NCI-H510A (cell line): ENCODE measurements at regions not wholly inside any gene's neighbourhood (a gene's known extent, or its start where the extent isn't known, plus 50 kb on each side); places are given as distances from the start of the nearest gene placed in this dataset.
"Not testable (repeated sequence)": the region's sequence is repeated elsewhere in the genome, so short reads cannot be mapped to it uniquely, and the experiment has no call there.

Experiments
- DNase-seq: peaks from one replicate; lab custom pipeline; 2025; lab: John Stamatoyannopoulos, UW

DNA sequence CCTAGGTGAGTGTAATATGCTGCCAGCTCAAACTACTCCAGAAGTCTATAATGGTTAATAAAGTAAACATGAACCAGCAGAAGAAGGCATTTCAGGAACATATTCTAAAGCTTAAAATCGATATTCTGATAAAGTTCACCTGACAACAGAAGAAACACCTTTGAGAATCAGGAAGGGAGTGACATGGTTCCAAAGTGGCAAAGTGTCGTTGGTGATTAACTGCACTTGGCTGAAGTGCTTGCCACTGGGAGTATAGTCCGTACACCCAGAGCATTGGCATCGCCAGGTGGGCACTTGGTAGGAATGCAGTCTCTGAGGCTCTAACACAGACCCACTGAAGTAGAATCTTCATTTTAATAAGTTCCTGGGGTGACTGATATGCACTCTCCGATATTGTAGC is 76.0 kb upstream of the H2AZ1 start:
- DNase-seq: no peak

- DNase-seq: no peak
These were observed 73.7 kb upstream of the H2AZ1 start for GRCh38 chr4:100023800-100024199.

- DNase-seq: no peak
These were observed 72.7 kb upstream of the H2AZ1 start for GRCh38 chr4:100022792-100023222.

DNA sequence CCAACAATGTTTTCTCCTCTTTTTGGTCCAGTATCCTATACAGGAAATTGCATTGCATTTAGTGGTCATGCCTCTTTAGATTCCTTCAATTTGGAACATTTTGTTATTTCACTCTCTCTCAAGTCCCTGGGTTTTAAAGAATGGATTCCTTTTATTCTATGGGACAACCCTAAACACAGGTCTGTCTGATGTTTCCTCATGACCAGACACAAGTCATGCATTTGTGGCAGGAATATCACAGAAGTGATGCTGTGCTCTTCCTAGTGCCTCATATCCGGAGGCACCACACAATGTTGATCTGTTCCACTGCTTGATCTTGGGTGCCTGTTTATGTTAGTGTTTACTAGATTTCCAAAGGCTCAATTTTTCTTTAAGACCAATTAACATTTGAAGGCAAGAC is 69.7 kb upstream of the H2AZ1 start:
- no peak for DNase-seq

GRCh38 chr4:100017637-100018310 is 67.7 kb upstream of the H2AZ1 start:
- no peak for DNase-seq

DNA sequence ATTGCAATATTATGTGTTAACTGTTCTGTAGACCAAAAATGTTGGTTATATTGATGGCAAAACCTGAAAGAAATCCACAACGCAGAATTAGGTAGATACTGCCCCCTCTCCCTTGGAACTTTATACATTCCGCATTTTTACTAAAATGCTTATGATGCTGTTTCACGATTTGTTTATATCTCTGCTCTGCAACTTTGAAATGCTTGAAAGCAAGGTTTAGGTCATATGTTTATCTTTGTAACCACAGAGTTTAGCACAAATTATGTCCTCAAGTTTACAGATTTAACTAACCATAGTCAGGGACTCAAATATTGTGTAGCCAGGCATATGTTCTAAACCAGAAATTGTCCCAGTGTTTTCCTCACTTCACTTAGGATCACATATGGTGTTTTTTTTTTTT is 66.1 kb upstream of the H2AZ1 start:
- DNase-seq: no peak

DNA sequence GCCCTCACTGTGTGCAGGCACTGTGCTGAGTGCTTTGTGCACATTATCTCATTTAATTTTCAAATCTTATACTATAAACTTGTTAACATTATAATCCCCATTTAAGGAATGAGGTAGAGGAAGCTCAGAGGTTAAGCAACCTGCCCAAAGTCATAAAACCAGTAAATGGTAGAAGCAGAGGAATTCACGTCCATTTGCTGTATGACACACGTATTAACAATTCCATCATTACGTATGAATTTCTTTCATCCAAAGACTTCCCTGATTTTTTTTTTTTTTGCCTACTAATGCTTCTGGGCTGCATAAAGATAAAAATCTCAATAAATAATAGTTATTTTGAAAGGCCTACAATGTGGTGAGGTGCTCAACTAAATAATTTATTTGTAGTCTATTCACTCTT is 64.5 kb upstream of the H2AZ1 start:
- no peak for DNase-seq

- DNase-seq: no peak
These were observed 59.4 kb upstream of the H2AZ1 start for GRCh38 chr4:100009490-100009889.

DNA sequence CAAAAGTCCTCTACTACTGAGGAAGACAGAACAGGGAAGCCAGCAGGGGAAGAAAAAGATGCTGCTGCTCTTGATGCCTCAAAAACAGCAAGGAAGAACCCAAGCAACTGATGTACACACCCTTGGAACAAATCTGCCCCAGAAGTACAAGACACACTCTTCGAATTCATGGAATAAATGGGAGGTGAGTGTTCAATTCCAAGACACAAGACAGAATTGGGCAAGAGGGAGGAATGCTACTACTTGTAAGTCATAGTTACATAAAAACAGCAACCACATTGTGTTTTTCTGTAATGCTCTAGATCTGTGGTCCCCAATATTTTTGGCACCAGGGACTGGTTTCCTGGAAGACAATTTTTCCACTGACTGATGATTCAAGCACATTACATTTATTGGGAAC is 58.0 kb upstream of the H2AZ1 start:
- no peak for DNase-seq

DNA sequence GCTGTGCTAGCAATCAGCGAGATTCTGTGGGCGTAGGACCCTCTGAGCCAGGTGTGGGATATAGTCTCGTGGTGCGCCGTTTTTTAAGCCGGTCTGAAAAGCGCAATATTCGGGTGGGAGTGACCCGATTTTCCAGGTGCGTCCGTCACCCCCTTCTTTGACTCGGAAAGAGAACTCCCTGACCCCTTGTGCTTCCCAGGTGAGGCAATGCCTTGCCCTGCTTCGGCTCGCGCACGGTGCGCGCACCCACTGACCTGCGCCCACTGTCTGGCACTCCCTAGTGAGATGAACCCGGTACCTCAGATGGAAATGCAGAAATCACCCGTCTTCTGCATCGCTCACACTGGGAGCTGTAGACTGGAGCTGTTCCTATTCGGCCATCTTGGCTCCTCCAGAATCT is 56.1 kb upstream of the H2AZ1 start:
- DNase-seq: not testable (repeated sequence)
